Esophagus squamous epithelium (tissue), 4 donors: ENCODE measurements at regions not wholly inside any gene's neighbourhood (a gene's known extent, or its start where the extent isn't known, plus 50 kb on each side); places are given as distances from the start of the nearest gene placed in this dataset.

Source experiments
- CTCF ChIP-seq, 6 experiments: fragments of 450-650 bp in 4 of 6; fragments of 200-600 bp in 2 of 6; sonication (generic) in 2 of 6; IDR thresholded peaks; one replicate each; pipeline ENCODE4 v1.5.1; 2016 to 2019; ENCODE audit warnings: antibody characterized with exemption in 6 of 6, mild to moderate bottlenecking in 4 of 6, moderate library complexity in 4 of 6
- POLR2A ChIP-seq, 4 donors: fragments of 450-650 bp; IDR thresholded peaks; one replicate each; pipeline ENCODE4 v1.6.1; 2017; ENCODE audit warnings: antibody characterized with exemption in 4 of 4, mild to moderate bottlenecking in 4 of 4, moderate library complexity in 3 of 4

DNA sequence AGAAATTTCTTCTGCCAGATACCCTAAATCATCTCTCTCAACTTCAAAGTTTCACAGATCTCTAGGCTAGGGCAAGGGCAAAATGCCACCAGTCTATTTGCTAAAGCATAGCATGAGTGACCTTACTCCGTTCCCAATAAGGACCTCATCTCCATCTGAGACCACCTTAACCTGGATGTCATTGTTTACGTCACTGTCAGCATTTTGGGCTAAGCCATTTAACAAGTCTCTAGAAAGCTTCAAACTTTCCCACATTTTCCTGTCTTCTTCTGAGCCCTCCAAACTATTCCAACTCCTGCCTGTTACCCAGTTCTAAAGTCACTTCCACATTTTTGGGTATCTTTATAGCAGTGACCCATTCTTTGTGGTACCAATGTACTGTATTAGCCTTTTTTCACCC, 259.2 kb upstream of the KITLG start:
- TF ChIP-seq POLR2A (IDR thresholded peaks at IDR 0.05) (no peak), CTCF (IDR thresholded peaks at IDR 0.05) (no peak)
